Sigmoid colon (tissue), 3 donors: ENCODE measurements at regions not wholly inside any gene's neighbourhood (a gene's known extent, or its start where the extent isn't known, plus 50 kb on each side); places are given as distances from the start of the nearest gene placed in this dataset.

Experiments used
- POLR2A ChIP-seq, 2 donors: fragments of 450-650 bp; IDR thresholded peaks; one replicate each; pipeline ENCODE4 v1.6.1; 2016; ENCODE audit warnings: antibody characterized with exemption in 2 of 2, mild to moderate bottlenecking in 2 of 2, moderate library complexity in 2 of 2
- TF ChIP-seq, protein P1 (sequence below), 4 experiments: fragments of 450-650 bp in 3 of 4; fragments of 200-600 bp in 1 of 4; IDR thresholded peaks; one replicate each; pipeline ENCODE4 v1.5.1; 2016 to 2019; ENCODE audit warnings: antibody characterized with exemption in 4 of 4, mild to moderate bottlenecking in 3 of 4, moderate library complexity in 2 of 4

DNA sequence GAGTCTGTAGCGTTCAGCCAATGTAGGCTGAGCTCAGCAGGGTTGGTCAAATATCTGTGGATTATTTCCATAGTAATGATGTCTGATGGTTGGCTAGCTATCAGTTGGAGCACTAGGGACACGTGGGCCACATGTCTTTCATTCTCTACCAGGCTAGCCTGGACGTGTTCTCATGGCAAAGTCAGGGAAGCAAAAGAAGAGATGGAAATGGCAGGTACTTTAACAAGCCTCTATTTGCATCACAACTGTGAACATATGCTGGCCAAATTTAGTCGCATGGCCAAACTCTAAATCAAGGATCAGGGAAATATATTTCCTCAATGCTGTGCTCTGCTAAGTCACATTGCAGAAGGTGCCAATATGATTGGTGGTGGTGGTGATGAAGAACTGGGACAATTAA lies 371.6 kb upstream of the CHST9 start:
- TF ChIP-seq POLR2A (IDR thresholded peaks at IDR 0.05) = no peak
- TF ChIP-seq, protein P1, sequence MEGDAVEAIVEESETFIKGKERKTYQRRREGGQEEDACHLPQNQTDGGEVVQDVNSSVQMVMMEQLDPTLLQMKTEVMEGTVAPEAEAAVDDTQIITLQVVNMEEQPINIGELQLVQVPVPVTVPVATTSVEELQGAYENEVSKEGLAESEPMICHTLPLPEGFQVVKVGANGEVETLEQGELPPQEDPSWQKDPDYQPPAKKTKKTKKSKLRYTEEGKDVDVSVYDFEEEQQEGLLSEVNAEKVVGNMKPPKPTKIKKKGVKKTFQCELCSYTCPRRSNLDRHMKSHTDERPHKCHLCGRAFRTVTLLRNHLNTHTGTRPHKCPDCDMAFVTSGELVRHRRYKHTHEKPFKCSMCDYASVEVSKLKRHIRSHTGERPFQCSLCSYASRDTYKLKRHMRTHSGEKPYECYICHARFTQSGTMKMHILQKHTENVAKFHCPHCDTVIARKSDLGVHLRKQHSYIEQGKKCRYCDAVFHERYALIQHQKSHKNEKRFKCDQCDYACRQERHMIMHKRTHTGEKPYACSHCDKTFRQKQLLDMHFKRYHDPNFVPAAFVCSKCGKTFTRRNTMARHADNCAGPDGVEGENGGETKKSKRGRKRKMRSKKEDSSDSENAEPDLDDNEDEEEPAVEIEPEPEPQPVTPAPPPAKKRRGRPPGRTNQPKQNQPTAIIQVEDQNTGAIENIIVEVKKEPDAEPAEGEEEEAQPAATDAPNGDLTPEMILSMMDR (IDR thresholded peaks at IDR 0.05) = no peak
